ENCODE measurements at regions not wholly inside any gene's neighbourhood (a gene's known extent, or its start where the extent isn't known, plus 50 kb on each side); places are given as distances from the start of the nearest gene placed in this dataset.
"Not testable (repeated sequence)": the region's sequence is repeated elsewhere in the genome, so short reads cannot be mapped to it uniquely, and the experiment has no call there.

GRCh38 chr11:67799808-67800207, 125.4 kb upstream of the ALDH3B2 start:
- H3K4me3 ChIP-seq (replicated peaks in 1 of 3; ENCODE audit: insufficient read depth in 1 of 3, low read depth in 1 of 3, low read length in 3 of 3); dilution Hi-C loops (cut with MboI; ENCODE audit: extremely low pct_ligation_motif_present, low sequenced_read_pairs); H3K27me3 ChIP-seq (ENCODE audit: control insufficient read depth in 2 of 2, insufficient read depth in 2 of 2, low read length in 2 of 2); H3K4me1 ChIP-seq (ENCODE audit: control insufficient read depth, extremely low read depth, insufficient read depth, low read length); H2AFZ ChIP-seq (ENCODE audit: low read depth, low read length); POLR2A ChIA-PET; H3K9me3 ChIP-seq (replicated peaks; ENCODE audit: control insufficient read depth, insufficient read depth, low read length); H3K9ac ChIP-seq (replicated peaks; ENCODE audit: extremely low read depth, insufficient read depth, low read length); H3K36me3 ChIP-seq (ENCODE audit: control insufficient read depth in 2 of 2, extremely low read depth in 1 of 2, insufficient read depth in 2 of 2, low read length in 2 of 2); H4K20me1 ChIP-seq (replicated peaks; ENCODE audit: control insufficient read depth, extremely low read depth, insufficient read depth, low read length); H3K4me2 ChIP-seq (ENCODE audit: insufficient read depth, low read length); CTCF ChIA-PET; H3K79me2 ChIP-seq (ENCODE audit: control insufficient read depth, insufficient read depth, low read length); H3K9me1 ChIP-seq (replicated peaks; ENCODE audit: control insufficient read depth, extremely low read depth, insufficient read depth, low read length); H3K27ac ChIP-seq (ENCODE audit: insufficient read depth, low read depth, low read length); intact Hi-C loops (cut with micrococcal nuclease); BruUV-seq (replicated peaks): not testable (repeated sequence)
- peak; percentile 32 to 35 for TF ChIP-seq CTCF (IDR thresholded peaks at IDR 0.05; ENCODE audit: extremely low read depth in 1 of 2, insufficient read depth in 1 of 2, low read depth in 1 of 2, low read length in 2 of 2)
- FAIRE-seq, result peak; percentile 55
- DNase-seq (ENCODE audit: low read depth, low spot score), result peak; percentile 5

- H3K4me2 ChIP-seq (ENCODE audit: insufficient read depth, low read length); FAIRE-seq; H2AFZ ChIP-seq (ENCODE audit: low read depth, low read length); H3K27me3 ChIP-seq (ENCODE audit: control insufficient read depth in 2 of 2, insufficient read depth in 2 of 2, low read length in 2 of 2); H3K9ac ChIP-seq (replicated peaks; ENCODE audit: extremely low read depth, insufficient read depth, low read length); CTCF ChIA-PET; DNase-seq (ENCODE audit: low read depth, low spot score); intact Hi-C loops (cut with micrococcal nuclease); dilution Hi-C loops (cut with MboI; ENCODE audit: extremely low pct_ligation_motif_present, low sequenced_read_pairs); H3K79me2 ChIP-seq (ENCODE audit: control insufficient read depth, insufficient read depth, low read length); H3K36me3 ChIP-seq (ENCODE audit: control insufficient read depth in 2 of 2, extremely low read depth in 1 of 2, insufficient read depth in 2 of 2, low read length in 2 of 2); BruUV-seq (replicated peaks); H4K20me1 ChIP-seq (replicated peaks; ENCODE audit: control insufficient read depth, extremely low read depth, insufficient read depth, low read length); H3K4me3 ChIP-seq (replicated peaks in 1 of 3; ENCODE audit: insufficient read depth in 1 of 3, low read depth in 1 of 3, low read length in 3 of 3); H3K9me1 ChIP-seq (replicated peaks; ENCODE audit: control insufficient read depth, extremely low read depth, insufficient read depth, low read length); H3K4me1 ChIP-seq (ENCODE audit: control insufficient read depth, extremely low read depth, insufficient read depth, low read length); H3K27ac ChIP-seq (ENCODE audit: insufficient read depth, low read depth, low read length); POLR2A ChIA-PET; H3K9me3 ChIP-seq (replicated peaks; ENCODE audit: control insufficient read depth, insufficient read depth, low read length): not testable (repeated sequence)
Observed at GRCh38 chr11:67797726-67798521, 123.5 kb upstream of the ALDH3B2 start.
